Neural cell (in vitro differentiated cells): ENCODE measurements at regions not wholly inside any gene's neighbourhood (a gene's known extent, or its start where the extent isn't known, plus 50 kb on each side); places are given as distances from the start of the nearest gene placed in this dataset.

Experiments used
- EP300 ChIP-seq: fragments of 450-650 bp; conservative IDR thresholded peaks from 2 replicates; pipeline ENCODE4 v1.6.1; 2014; ENCODE audit warnings: antibody characterized with exemption, mild to moderate bottlenecking, moderate library complexity; ENCODE audit not compliant: poor library complexity, severe bottlenecking
- EZH2 ChIP-seq: fragments of 200-600, 300-800 bp; shearing (Covaris generic), sonication (generic); IDR thresholded peaks from 2 replicates; pipeline ENCODE4 v1.6.1; 2014; ENCODE audit warnings: antibody characterized with exemption, low read length, borderline replicate concordance, mild to moderate bottlenecking; ENCODE audit not compliant: insufficient read depth, poor library complexity, severe bottlenecking
- MXI1 ChIP-seq: fragments of 450-650 bp; conservative IDR thresholded peaks from 2 replicates; pipeline ENCODE4 v1.6.1; 2014; ENCODE audit warnings: antibody characterized with exemption, mild to moderate bottlenecking; ENCODE audit not compliant: poor library complexity, severe bottlenecking
- POLR2AphosphoS5 ChIP-seq: IDR thresholded peaks from 2 replicates; pipeline ENCODE4 v1.6.1; 2012
- RAD21 ChIP-seq: fragments of 450-650 bp; conservative IDR thresholded peaks from 2 replicates; pipeline ENCODE4 v1.6.1; 2014; ENCODE audit warnings: antibody characterized with exemption, mild to moderate bottlenecking, moderate library complexity
- REST ChIP-seq: IDR thresholded peaks from 2 replicates; pipeline ENCODE4 v1.6.1; 2012; ENCODE audit warnings: borderline replicate concordance
- TAF1 ChIP-seq: IDR thresholded peaks from 2 replicates; pipeline ENCODE4 v1.6.1; 2012; ENCODE audit warnings: low read depth
- TF ChIP-seq, protein P1 (sequence below): fragments of 450-650 bp; IDR thresholded peaks from 2 replicates; pipeline ENCODE4 v1.5.1; 2014; ENCODE audit warnings: antibody characterized with exemption, mild to moderate bottlenecking, moderate library complexity; ENCODE audit not compliant: poor library complexity, severe bottlenecking

GRCh38 chr5:40331616-40332015 is 348.1 kb upstream of the PTGER4 start:
- TF ChIP-seq, protein P1, sequence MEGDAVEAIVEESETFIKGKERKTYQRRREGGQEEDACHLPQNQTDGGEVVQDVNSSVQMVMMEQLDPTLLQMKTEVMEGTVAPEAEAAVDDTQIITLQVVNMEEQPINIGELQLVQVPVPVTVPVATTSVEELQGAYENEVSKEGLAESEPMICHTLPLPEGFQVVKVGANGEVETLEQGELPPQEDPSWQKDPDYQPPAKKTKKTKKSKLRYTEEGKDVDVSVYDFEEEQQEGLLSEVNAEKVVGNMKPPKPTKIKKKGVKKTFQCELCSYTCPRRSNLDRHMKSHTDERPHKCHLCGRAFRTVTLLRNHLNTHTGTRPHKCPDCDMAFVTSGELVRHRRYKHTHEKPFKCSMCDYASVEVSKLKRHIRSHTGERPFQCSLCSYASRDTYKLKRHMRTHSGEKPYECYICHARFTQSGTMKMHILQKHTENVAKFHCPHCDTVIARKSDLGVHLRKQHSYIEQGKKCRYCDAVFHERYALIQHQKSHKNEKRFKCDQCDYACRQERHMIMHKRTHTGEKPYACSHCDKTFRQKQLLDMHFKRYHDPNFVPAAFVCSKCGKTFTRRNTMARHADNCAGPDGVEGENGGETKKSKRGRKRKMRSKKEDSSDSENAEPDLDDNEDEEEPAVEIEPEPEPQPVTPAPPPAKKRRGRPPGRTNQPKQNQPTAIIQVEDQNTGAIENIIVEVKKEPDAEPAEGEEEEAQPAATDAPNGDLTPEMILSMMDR = no peak
- no peak for TF ChIP-seq RAD21
- TF ChIP-seq POLR2AphosphoS5 = no peak
- TF ChIP-seq EZH2 = no peak
- no peak for TF ChIP-seq REST
- no peak for TF ChIP-seq EP300
- TF ChIP-seq MXI1 = no peak
- no peak for TF ChIP-seq TAF1
